ENCODE measurements at regions not wholly inside any gene's neighbourhood (a gene's known extent, or its start where the extent isn't known, plus 50 kb on each side); places are given as distances from the start of the nearest gene placed in this dataset.

DNA sequence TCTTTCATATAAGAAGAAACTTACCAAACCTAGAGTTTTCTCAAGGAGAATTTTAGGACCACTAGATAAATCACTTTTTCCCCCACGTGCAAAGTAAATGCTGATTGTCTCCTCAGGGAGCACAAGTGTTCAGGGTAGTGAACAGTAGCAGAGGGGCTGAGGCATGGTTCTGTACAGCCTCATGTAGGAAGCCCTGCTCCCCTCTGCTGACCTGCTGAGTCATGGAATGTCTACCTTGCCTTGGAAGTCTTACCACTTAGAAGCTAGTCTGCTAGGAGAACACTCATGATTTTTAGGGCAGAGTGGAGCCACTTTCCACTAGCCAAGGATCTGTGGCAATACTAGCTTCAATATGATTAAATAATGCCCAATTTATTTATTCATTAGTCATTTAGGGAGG is 2120.6 kb upstream of the RAG2 start:
- Mint-ChIP-seq H3K4me3 (ENCODE audit: unreplicated experiment) (no peak overlapping the region), H3K9me3 (ENCODE audit: unreplicated experiment) (peaks cover 4% of the 10 kb centered on the region), H3K27me3 (ENCODE audit: unreplicated experiment) (no peaks in the 10 kb centered on the region), H3K36me3 (ENCODE audit: unreplicated experiment) (no peaks in the 10 kb centered on the region), H3K4me1 (ENCODE audit: unreplicated experiment) (peaks cover 13% of the 10 kb centered on the region), H3K27ac (ENCODE audit: unreplicated experiment) (no peak overlapping the region)
- no peak for DNase-seq (ENCODE audit: extremely low spot score, unreplicated experiment)
- TF ChIP-seq, protein P1, sequence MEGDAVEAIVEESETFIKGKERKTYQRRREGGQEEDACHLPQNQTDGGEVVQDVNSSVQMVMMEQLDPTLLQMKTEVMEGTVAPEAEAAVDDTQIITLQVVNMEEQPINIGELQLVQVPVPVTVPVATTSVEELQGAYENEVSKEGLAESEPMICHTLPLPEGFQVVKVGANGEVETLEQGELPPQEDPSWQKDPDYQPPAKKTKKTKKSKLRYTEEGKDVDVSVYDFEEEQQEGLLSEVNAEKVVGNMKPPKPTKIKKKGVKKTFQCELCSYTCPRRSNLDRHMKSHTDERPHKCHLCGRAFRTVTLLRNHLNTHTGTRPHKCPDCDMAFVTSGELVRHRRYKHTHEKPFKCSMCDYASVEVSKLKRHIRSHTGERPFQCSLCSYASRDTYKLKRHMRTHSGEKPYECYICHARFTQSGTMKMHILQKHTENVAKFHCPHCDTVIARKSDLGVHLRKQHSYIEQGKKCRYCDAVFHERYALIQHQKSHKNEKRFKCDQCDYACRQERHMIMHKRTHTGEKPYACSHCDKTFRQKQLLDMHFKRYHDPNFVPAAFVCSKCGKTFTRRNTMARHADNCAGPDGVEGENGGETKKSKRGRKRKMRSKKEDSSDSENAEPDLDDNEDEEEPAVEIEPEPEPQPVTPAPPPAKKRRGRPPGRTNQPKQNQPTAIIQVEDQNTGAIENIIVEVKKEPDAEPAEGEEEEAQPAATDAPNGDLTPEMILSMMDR (IDR thresholded peaks at IDR 0.05) = no peak

DNA sequence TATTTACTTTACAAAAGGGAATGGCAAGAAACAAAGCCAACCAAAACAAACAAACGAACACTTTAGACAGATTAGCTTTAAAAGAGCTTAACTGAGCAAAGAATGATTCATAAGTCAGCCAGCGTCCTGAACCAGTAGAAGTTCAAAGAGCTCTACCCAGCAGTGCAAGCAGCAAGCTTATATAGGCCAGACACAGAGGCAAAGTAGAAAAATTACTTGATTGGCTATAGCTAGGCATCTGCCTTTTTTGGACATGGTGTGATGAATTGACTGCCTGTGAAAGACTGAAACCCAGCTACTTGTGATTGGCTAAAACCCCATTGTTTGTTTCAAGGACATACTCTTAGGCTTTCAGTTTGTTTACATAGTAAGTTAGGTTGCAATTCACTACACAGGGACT is 2120.0 kb upstream of the RAG2 start:
- H3K4me1 Mint-ChIP-seq (ENCODE audit: unreplicated experiment) = peaks cover 13% of the 10 kb centered on the region
- no peaks in the 10 kb centered on the region for H3K27me3 Mint-ChIP-seq (ENCODE audit: unreplicated experiment)
- TF ChIP-seq, protein P1 (IDR thresholded peaks at IDR 0.05) = no peak
- DNase-seq (ENCODE audit: extremely low spot score, unreplicated experiment) = no peak
- peaks cover 4% of the 10 kb centered on the region for H3K9me3 Mint-ChIP-seq (ENCODE audit: unreplicated experiment)
- no peaks in the 10 kb centered on the region for H3K36me3 Mint-ChIP-seq (ENCODE audit: unreplicated experiment)
- no peak overlapping the region for H3K4me3 Mint-ChIP-seq (ENCODE audit: unreplicated experiment)
- no peak overlapping the region for H3K27ac Mint-ChIP-seq (ENCODE audit: unreplicated experiment)

DNA sequence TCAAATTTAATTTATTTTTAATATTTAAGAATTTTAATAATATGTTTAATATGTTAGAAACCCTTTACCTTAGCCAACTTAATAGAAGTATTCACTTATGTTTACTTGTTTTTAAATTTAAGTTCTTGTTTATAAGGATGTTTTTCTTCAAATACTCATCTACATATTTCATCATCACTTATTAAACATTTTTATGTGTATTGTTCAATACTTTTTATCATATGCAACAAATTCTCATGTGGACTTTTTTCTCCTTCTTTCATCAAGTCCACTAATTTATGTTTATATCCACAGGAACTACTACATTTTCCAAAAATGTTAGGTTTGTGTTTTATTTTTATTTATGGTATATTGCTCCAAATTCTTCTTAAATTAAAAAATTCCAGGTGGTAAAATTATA is 2113.1 kb upstream of the RAG2 start:
- no peaks in the 10 kb centered on the region for H3K9me3 Mint-ChIP-seq (ENCODE audit: unreplicated experiment)
- H3K4me1 Mint-ChIP-seq (ENCODE audit: unreplicated experiment) = peaks cover 7% of the 10 kb centered on the region
- no peaks in the 10 kb centered on the region for H3K27me3 Mint-ChIP-seq (ENCODE audit: unreplicated experiment)
- no peaks in the 10 kb centered on the region for H3K36me3 Mint-ChIP-seq (ENCODE audit: unreplicated experiment)
- DNase-seq (ENCODE audit: extremely low spot score, unreplicated experiment) = no peak
- H3K27ac Mint-ChIP-seq (ENCODE audit: unreplicated experiment) = no peak overlapping the region
- TF ChIP-seq, protein P1 (IDR thresholded peaks at IDR 0.05) = no peak
- no peak overlapping the region for H3K4me3 Mint-ChIP-seq (ENCODE audit: unreplicated experiment)

DNA sequence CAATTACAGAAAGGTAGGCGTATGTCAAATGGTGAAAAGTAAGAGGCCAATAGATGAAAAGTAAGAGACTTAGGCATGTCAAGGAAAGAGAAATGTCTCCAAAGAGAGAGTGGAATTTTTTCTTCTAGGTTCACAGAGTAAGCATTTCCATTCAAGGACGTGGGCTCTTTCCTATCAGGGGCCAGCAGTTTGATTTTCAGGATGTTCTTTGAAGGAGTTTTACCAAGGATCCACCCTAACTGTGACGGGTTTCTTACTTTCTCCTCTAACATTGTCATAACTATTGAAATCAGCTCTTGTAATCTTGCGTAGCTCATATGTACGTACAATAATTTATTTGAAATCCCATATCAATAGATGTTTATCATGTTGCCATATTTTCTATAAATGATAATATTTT is 2112.2 kb upstream of the RAG2 start:
- Mint-ChIP-seq H3K27ac (ENCODE audit: unreplicated experiment) (no peak overlapping the region), H3K36me3 (ENCODE audit: unreplicated experiment) (no peaks in the 10 kb centered on the region), H3K9me3 (ENCODE audit: unreplicated experiment) (no peaks in the 10 kb centered on the region), H3K27me3 (ENCODE audit: unreplicated experiment) (no peaks in the 10 kb centered on the region), H3K4me1 (ENCODE audit: unreplicated experiment) (peaks cover 8% of the 10 kb centered on the region), H3K4me3 (ENCODE audit: unreplicated experiment) (no peak overlapping the region)
- no peak for DNase-seq (ENCODE audit: extremely low spot score, unreplicated experiment)
- TF ChIP-seq, protein P1 (IDR thresholded peaks at IDR 0.05) = no peak

DNA sequence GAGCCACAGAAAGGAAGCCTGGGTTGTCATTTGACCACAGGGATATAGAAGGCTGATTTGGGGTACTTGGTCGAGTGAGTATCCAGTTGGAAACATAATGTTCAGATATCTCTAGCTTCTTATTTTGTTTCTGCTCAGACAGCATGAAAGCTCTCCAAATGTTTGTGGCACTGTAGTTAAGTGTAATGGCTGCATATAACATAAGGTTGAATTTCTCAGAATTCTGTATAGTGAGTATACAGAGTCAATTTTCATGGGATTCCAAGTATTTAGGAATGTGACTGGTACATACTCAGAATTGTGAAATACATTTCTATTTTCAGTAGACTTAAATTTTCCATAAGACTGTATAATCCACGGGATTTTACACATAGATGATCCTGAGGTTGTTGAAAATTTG is 2102.1 kb upstream of the RAG2 start:
- H3K36me3 Mint-ChIP-seq (ENCODE audit: unreplicated experiment) = no peaks in the 10 kb centered on the region
- no peak for DNase-seq (ENCODE audit: extremely low spot score, unreplicated experiment)
- TF ChIP-seq, protein P1 (IDR thresholded peaks at IDR 0.05) = no peak
- H3K27me3 Mint-ChIP-seq (ENCODE audit: unreplicated experiment) = no peaks in the 10 kb centered on the region
- peaks cover 15% of the 10 kb centered on the region for H3K9me3 Mint-ChIP-seq (ENCODE audit: unreplicated experiment)
- H3K4me1 Mint-ChIP-seq (ENCODE audit: unreplicated experiment) = peaks cover 12% of the 10 kb centered on the region
- no peak overlapping the region for H3K27ac Mint-ChIP-seq (ENCODE audit: unreplicated experiment)
- H3K4me3 Mint-ChIP-seq (ENCODE audit: unreplicated experiment) = no peak overlapping the region

All from osteocyte (in vitro differentiated cells).